DOHH2 (cell line): ENCODE measurements at regions not wholly inside any gene's neighbourhood (a gene's known extent, or its start where the extent isn't known, plus 50 kb on each side); places are given as distances from the start of the nearest gene placed in this dataset.

Experiments
- H3F3A ChIP-seq: fragments of 200-600 bp; sonication (generic), shearing (Covaris generic); 2 replicates; pipeline ENCODE4 v1.6.0; 2016; ENCODE audit warnings: antibody characterized with exemption, mild to moderate bottlenecking; ENCODE audit not compliant: control insufficient read depth, insufficient read depth
- H3K27ac ChIP-seq: fragments of 200-600 bp; sonication (generic); 2 replicates; pipeline ENCODE4 v1.5.1; 2014; ENCODE audit warnings: low read depth, mild to moderate bottlenecking, low read length, moderate library complexity
- H3K27me3 ChIP-seq: fragments of 200-600 bp; sonication (generic); 2 replicates; pipeline ENCODE4 v1.6.1; 2014; ENCODE audit warnings: mild to moderate bottlenecking, low read length, mixed read lengths; ENCODE audit not compliant: control insufficient read depth
- H3K36me3 ChIP-seq: fragments of 200-600 bp; sonication (generic); 2 replicates; pipeline ENCODE4 v1.6.1; 2014; ENCODE audit warnings: mild to moderate bottlenecking, low read length, moderate library complexity, mixed read lengths; ENCODE audit not compliant: control insufficient read depth
- H3K4me1 ChIP-seq: fragments of 200-600 bp; sonication (generic); 2 replicates; pipeline ENCODE4 v1.6.1; 2014; ENCODE audit warnings: mild to moderate bottlenecking, low read length, mixed read lengths; ENCODE audit not compliant: control insufficient read depth
- H3K4me2 ChIP-seq: fragments of 200-600 bp; sonication (generic); 2 replicates; pipeline ENCODE4 v1.6.0; 2014; ENCODE audit warnings: mild to moderate bottlenecking, low read length, moderate library complexity
- H3K4me3 ChIP-seq: fragments of 200-600 bp; sonication (generic); 2 replicates; pipeline ENCODE4 v1.5.1; 2014; ENCODE audit warnings: mild to moderate bottlenecking, low read length, mixed read lengths
- H3K79me2 ChIP-seq: fragments of 200-600 bp; sonication (generic); 2 replicates; pipeline ENCODE4 v1.6.1; 2014; ENCODE audit warnings: mild to moderate bottlenecking, low read length, mixed read lengths; ENCODE audit not compliant: control insufficient read depth
- H3K9me2 ChIP-seq: fragments of 200-600 bp; sonication (generic); replicated peaks from 2 replicates; pipeline ENCODE4 v1.6.1; 2014; ENCODE audit warnings: mild to moderate bottlenecking, low read length, mixed read lengths; ENCODE audit not compliant: control insufficient read depth
- H3K9me3 ChIP-seq: fragments of 200-600 bp; sonication (generic); 2 replicates; pipeline ENCODE4 v1.6.1; 2014; ENCODE audit warnings: antibody characterized with exemption, low read length, mixed read lengths; ENCODE audit not compliant: control insufficient read depth, insufficient read depth
- H4K20me1 ChIP-seq: fragments of 200-600 bp; sonication (generic); 2 replicates; pipeline ENCODE4 v1.6.0; 2014; ENCODE audit warnings: low read depth, mild to moderate bottlenecking, antibody characterized with exemption, low read length, moderate library complexity; ENCODE audit not compliant: control insufficient read depth, insufficient read depth
- CTCF ChIP-seq: fragments of 200-600 bp; sonication (generic); IDR thresholded peaks from one replicate; pipeline ENCODE4 v1.5.1; 2014; ENCODE audit warnings: antibody characterized with exemption, mild to moderate bottlenecking, low read depth, low read length; ENCODE audit not compliant: poor library complexity, severe bottlenecking
- EZH2phosphoT487 ChIP-seq: fragments of 200-600 bp; sonication (generic); IDR thresholded peaks from 2 replicates; pipeline ENCODE4 v1.6.1; 2017; ENCODE audit warnings: borderline replicate concordance, mild to moderate bottlenecking, antibody characterized with exemption, low read length, moderate library complexity, mixed read lengths

GRCh38 chr4:159723341-159724048, 620.6 kb downstream of the RAPGEF2 start:
- no peaks in the 10 kb centered on the region for H3K36me3 ChIP-seq
- H3K9me3 ChIP-seq: no peaks in the 10 kb centered on the region
- no peak overlapping the region for H3K4me3 ChIP-seq
- H3F3A ChIP-seq: no peaks in the 10 kb centered on the region
- H3K4me2 ChIP-seq: no peak overlapping the region
- no peak for TF ChIP-seq CTCF
- TF ChIP-seq EZH2phosphoT487: no peak
- H3K27me3 ChIP-seq: no peaks in the 10 kb centered on the region
- H3K27ac ChIP-seq: no peak overlapping the region
- H3K4me1 ChIP-seq: no peaks in the 10 kb centered on the region
- H4K20me1 ChIP-seq: no peaks in the 10 kb centered on the region
- H3K9me2 ChIP-seq: 0 out of 2 replicates have a peak, but pooled peaks cover 4% of the 10 kb centered on the region
- H3K79me2 ChIP-seq: no peaks in the 10 kb centered on the region

GRCh38 chr4:159725571-159725970, 622.7 kb downstream of the RAPGEF2 start:
- Histone ChIP-seq H3K4me2 (no peak overlapping the region), H3K36me3 (no peaks in the 10 kb centered on the region), H3K4me1 (no peaks in the 10 kb centered on the region), H3K27ac (no peak overlapping the region), H3K4me3 (no peak overlapping the region), H3K9me3 (no peaks in the 10 kb centered on the region), H3F3A (no peaks in the 10 kb centered on the region), H4K20me1 (no peaks in the 10 kb centered on the region), H3K9me2 (0 out of 2 replicates have a peak, but pooled peaks cover 4% of the 10 kb centered on the region), H3K27me3 (no peaks in the 10 kb centered on the region), H3K79me2 (no peaks in the 10 kb centered on the region)
- TF ChIP-seq EZH2phosphoT487 (no peak), CTCF (no peak)

- H4K20me1 ChIP-seq: no peaks in the 10 kb centered on the region
- H3K9me2 ChIP-seq: no peaks in the 10 kb centered on the region
- H3K36me3 ChIP-seq: no peaks in the 10 kb centered on the region
- H3K4me2 ChIP-seq: no peak overlapping the region
- no peaks in the 10 kb centered on the region for H3K9me3 ChIP-seq
- no peak overlapping the region for H3K27ac ChIP-seq
- H3K79me2 ChIP-seq: no peaks in the 10 kb centered on the region
- no peaks in the 10 kb centered on the region for H3K27me3 ChIP-seq
- TF ChIP-seq CTCF (no peak), EZH2phosphoT487 (no peak)
- no peaks in the 10 kb centered on the region for H3F3A ChIP-seq
- no peaks in the 10 kb centered on the region for H3K4me1 ChIP-seq
- no peak overlapping the region for H3K4me3 ChIP-seq
Measured at GRCh38 chr4:159735281-159736207, 632.7 kb downstream of the RAPGEF2 start.
